ENCODE measurements at regions not wholly inside any gene's neighbourhood (a gene's known extent, or its start where the extent isn't known, plus 50 kb on each side); places are given as distances from the start of the nearest gene placed in this dataset.

GRCh38 chr5:74037321-74037720 is 411.3 kb downstream of the ARHGEF28 start:
- no peak for DNase-seq

GRCh38 chr5:74035521-74035937 is 409.5 kb downstream of the ARHGEF28 start:
- DNase-seq = no peak

- no peak for DNase-seq
Measured at GRCh38 chr5:74034733-74035132, 408.7 kb downstream of the ARHGEF28 start.

- DNase-seq = no peak
Measured at GRCh38 chr5:74032617-74033016, 406.6 kb downstream of the ARHGEF28 start.

- no peak for DNase-seq
Measured at GRCh38 chr5:74031536-74031935, 405.5 kb downstream of the ARHGEF28 start.

- no peak for DNase-seq
Measured at GRCh38 chr5:74030821-74031220, 404.8 kb downstream of the ARHGEF28 start.

- DNase-seq = no peak
Measured at GRCh38 chr5:74030371-74030770, 404.4 kb downstream of the ARHGEF28 start.

- no peak for DNase-seq
Measured at GRCh38 chr5:74028976-74029375, 403.0 kb downstream of the ARHGEF28 start.

GRCh38 chr5:74028406-74028805 is 402.4 kb downstream of the ARHGEF28 start:
- no peak for DNase-seq

GRCh38 chr5:74027732-74028338 is 401.8 kb downstream of the ARHGEF28 start:
- no peak for DNase-seq

- DNase-seq = no peak
Measured at GRCh38 chr5:74026310-74026709, 400.3 kb downstream of the ARHGEF28 start.

- DNase-seq = no peak
Measured at GRCh38 chr5:74021126-74021525, 395.1 kb downstream of the ARHGEF28 start.

GRCh38 chr5:74020503-74020902 is 394.5 kb downstream of the ARHGEF28 start:
- no peak for DNase-seq

- DNase-seq = no peak
Measured at GRCh38 chr5:74019923-74020322, 393.9 kb downstream of the ARHGEF28 start.

- peak; percentile 39 for DNase-seq
Measured at GRCh38 chr5:74017786-74018211, 391.8 kb downstream of the ARHGEF28 start.

- no peak for DNase-seq
Measured at GRCh38 chr5:74017112-74017511, 391.1 kb downstream of the ARHGEF28 start.

- DNase-seq = no peak
Measured at GRCh38 chr5:74016373-74016772, 390.4 kb downstream of the ARHGEF28 start.

- DNase-seq = no peak
Measured at GRCh38 chr5:74015716-74016115, 389.7 kb downstream of the ARHGEF28 start.

- no peak for DNase-seq
Measured at GRCh38 chr5:74013222-74013621, 387.2 kb downstream of the ARHGEF28 start.

- DNase-seq = no peak
Measured at GRCh38 chr5:74009502-74009901, 383.5 kb downstream of the ARHGEF28 start.

GRCh38 chr5:74007193-74007592 is 381.2 kb downstream of the ARHGEF28 start:
- no peak for DNase-seq

- DNase-seq = no peak
Measured at GRCh38 chr5:73999297-73999696, 373.3 kb downstream of the ARHGEF28 start.

- DNase-seq = no peak
Measured at GRCh38 chr5:73998489-73998888, 372.5 kb downstream of the ARHGEF28 start.

- DNase-seq = no peak
Measured at GRCh38 chr5:73997960-73998359, 372.0 kb downstream of the ARHGEF28 start.

- no peak for DNase-seq
Measured at GRCh38 chr5:73996151-73996755, 370.3 kb downstream of the ARHGEF28 start.

All from amniotic stem cell (primary cell).